ENCODE measurements at regions not wholly inside any gene's neighbourhood (a gene's known extent, or its start where the extent isn't known, plus 50 kb on each side); places are given as distances from the start of the nearest gene placed in this dataset.
A peak's percentile ranks its signal among the peaks of the same experiment; 100 is the strongest.

DNA sequence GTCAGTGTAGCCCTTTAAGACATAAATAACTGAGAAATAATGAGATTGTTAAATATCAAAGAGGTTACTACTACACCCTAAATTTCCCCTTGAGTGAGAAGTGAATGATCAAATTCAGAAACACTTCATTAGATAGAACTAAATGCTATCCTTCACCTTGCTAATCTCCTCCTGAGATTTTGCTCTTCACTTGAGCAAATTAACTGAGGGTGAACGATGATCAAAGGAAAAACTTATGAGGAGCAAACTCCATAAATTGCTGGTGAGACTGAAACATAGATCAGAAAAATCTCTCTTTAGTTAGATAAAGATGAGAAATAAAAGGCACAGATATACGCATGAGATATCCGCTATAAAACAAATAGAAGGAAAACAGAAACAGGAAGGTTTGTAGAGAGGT is 63.1 kb upstream of the TANC1 start:
- no peak for DNase-seq

- no peak for DNase-seq
Measured at GRCh38 chr2:158905784-158906183, 62.7 kb upstream of the TANC1 start.

GRCh38 chr2:158907926-158908456 is 60.4 kb upstream of the TANC1 start:
- no peak for DNase-seq

- DNase-seq: peak in 2 of 56 donors; percentile 3 to 4
Measured at GRCh38 chr2:158912112-158912511, 56.3 kb upstream of the TANC1 start.

GRCh38 chr2:158912765-158913164 is 55.7 kb upstream of the TANC1 start:
- no peak for DNase-seq

DNA sequence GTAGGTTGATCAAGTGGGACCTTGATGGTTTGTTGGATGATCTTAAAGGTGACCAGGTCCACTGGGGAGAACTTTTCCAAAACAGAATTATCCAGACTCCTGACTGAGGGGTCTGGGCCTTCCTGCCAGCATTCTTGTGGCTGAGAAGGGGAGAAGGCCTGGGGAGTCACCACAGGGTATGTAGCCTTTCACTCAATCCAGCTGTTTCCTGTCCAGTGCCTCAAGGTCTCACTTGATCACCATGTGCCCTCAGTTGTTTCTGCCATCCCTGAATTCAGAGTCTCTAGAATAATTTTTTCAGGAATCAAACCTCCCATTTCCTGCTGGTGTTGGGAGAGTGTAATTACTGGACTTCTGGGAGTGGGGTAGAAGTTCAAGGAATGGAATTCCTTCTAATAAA is 54.4 kb upstream of the TANC1 start:
- no peak for DNase-seq

- DNase-seq: no peak
Measured at GRCh38 chr2:158914731-158915130, 53.7 kb upstream of the TANC1 start.

GRCh38 chr2:158917121-158917520 is 51.3 kb upstream of the TANC1 start:
- DNase-seq: no peak

DNA sequence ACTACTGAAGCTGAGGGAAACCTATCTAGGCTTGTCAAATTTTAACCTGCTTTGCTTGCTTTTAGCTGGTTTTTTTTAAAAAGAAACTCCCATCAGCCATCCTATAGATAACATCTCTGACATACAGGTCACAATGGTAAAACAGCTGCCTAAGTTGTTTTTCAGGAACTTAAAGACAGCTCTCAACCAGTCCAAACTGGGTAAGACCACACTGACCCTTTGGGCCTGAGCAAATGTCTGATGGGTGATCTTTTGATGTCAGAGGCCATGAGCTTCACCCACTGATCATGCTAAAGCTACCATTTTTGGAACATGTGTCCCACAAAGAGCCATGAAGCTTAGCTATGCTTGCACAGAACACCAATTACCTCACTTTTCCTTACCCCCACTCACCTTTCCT is 50.0 kb upstream of the TANC1 start:
- no peak for DNase-seq

All from amygdala (tissue), 56 donors.